Panc1 (cell line): ENCODE measurements at regions not wholly inside any gene's neighbourhood (a gene's known extent, or its start where the extent isn't known, plus 50 kb on each side); places are given as distances from the start of the nearest gene placed in this dataset.

Source experiments
- ATAC-seq: fragments of 200-7000 bp; cut with Tn5 transposase; 2 replicates; pipeline ENCODE4 v1.9.1; 2020; ENCODE audit warnings: mild to moderate bottlenecking, moderate library complexity
- BruUV-seq: library from RNA; stranded (reverse); fragments of 400-500 nt; replicated peaks from 2 replicates; lab custom pipeline; 2021; lab: Mats Ljungman, UMichigan
- CTCF ChIA-PET: fragments of 300-600 bp; sonication (Branson Sonifier 250); formaldehyde crosslinking; loops from one replicate; lab custom pipeline; 2022; ENCODE audit warnings: antibody characterized with exemption; lab: Charles Lee
- POLR2A ChIA-PET: fragments of 300-600 bp; sonication (Branson Sonifier 250); formaldehyde crosslinking; loops from one replicate; lab custom pipeline; 2022; ENCODE audit warnings: antibody characterized with exemption; lab: Charles Lee
- DNase-seq: peaks from one replicate; pipeline ENCODE4 v3.0.0-alpha.2; 2010; ENCODE audit warnings: low read depth, low spot score
- H3K27ac ChIP-seq: 2 replicates; pipeline ENCODE4 v1.5.1; 2011; ENCODE audit warnings: mild to moderate bottlenecking, low read length, inconsistent platforms
- H3K27me3 ChIP-seq: fragments of 200-500 bp; sonication (Bioruptor generic); 2 replicates; pipeline ENCODE4 v1.6.0; 2014; ENCODE audit warnings: low read length, inconsistent platforms; ENCODE audit not compliant: control insufficient read depth, insufficient read depth
- H3K36me3 ChIP-seq: fragments of 200-500 bp; sonication (Bioruptor generic); 2 replicates; pipeline ENCODE4 v1.5.1; 2014; ENCODE audit warnings: inconsistent platforms, mild to moderate bottlenecking, low read length, moderate library complexity; ENCODE audit not compliant: control insufficient read depth, insufficient read depth
- H3K4me1 ChIP-seq: 2 replicates; pipeline ENCODE4 v1.5.1; 2011; ENCODE audit warnings: inconsistent platforms, mild to moderate bottlenecking, low read length, moderate library complexity; ENCODE audit not compliant: control insufficient read depth, insufficient read depth
- H3K4me3 ChIP-seq, 2 experiments: 2 replicates each; pipeline ENCODE4 v1.5.1; 2011 to 2012; ENCODE audit warnings: low read depth in 2 of 2, low read length in 2 of 2, mild to moderate bottlenecking in 2 of 2, inconsistent platforms in 1 of 2, moderate library complexity in 1 of 2
- H3K9me3 ChIP-seq: fragments of 200-500 bp; sonication (Bioruptor generic); 2 replicates; pipeline ENCODE4 v1.5.1; 2014; ENCODE audit warnings: low read depth, mild to moderate bottlenecking, inconsistent platforms, low read length, moderate library complexity; ENCODE audit not compliant: control insufficient read depth, insufficient read depth
- POLR2AphosphoS5 ChIP-seq: IDR thresholded peaks from 2 replicates; pipeline ENCODE4 v1.6.1; 2012; ENCODE audit warnings: mild to moderate bottlenecking, low read depth, low read length, moderate library complexity
- SIN3A ChIP-seq: IDR thresholded peaks from 2 replicates; pipeline ENCODE4 v1.6.1; 2012; ENCODE audit warnings: low read depth, mild to moderate bottlenecking, low read length, moderate library complexity, borderline replicate concordance; ENCODE audit not compliant: insufficient read depth
- TCF7L2 ChIP-seq: IDR thresholded peaks from 2 replicates; pipeline ENCODE4 v1.6.1; 2011; ENCODE audit warnings: mild to moderate bottlenecking, low read depth, low read length, inconsistent platforms
- in situ Hi-C: cut with HindIII; loops from 2 replicates; pipeline ENCODE4 v1.10.0; 2016; ENCODE audit warnings: low sequenced_read_pairs, low pct_unique_long_range_greater_than_20kb
- intact Hi-C: fragments of 100-400 bp; cut with micrococcal nuclease; formaldehyde crosslinking; loops from one replicate; pipeline ENCODE4 v1.10.0; 2022; ENCODE audit not compliant: unreplicated experiment
- TF ChIP-seq, protein P1 (sequence below): fragments of 450-650 bp; IDR thresholded peaks from 2 replicates; pipeline ENCODE4 v1.5.1; 2017; ENCODE audit warnings: mild to moderate bottlenecking
- TF ChIP-seq, protein P2 (sequence below), 2 experiments: IDR thresholded peaks; 2 replicates each; pipeline ENCODE4 v1.6.1; 2011 to 2012; ENCODE audit warnings: low read depth in 2 of 2, control low read depth in 1 of 2, low read length in 1 of 2, mild to moderate bottlenecking in 1 of 2, moderate library complexity in 1 of 2; ENCODE audit not compliant: insufficient read depth in 1 of 2

DNA sequence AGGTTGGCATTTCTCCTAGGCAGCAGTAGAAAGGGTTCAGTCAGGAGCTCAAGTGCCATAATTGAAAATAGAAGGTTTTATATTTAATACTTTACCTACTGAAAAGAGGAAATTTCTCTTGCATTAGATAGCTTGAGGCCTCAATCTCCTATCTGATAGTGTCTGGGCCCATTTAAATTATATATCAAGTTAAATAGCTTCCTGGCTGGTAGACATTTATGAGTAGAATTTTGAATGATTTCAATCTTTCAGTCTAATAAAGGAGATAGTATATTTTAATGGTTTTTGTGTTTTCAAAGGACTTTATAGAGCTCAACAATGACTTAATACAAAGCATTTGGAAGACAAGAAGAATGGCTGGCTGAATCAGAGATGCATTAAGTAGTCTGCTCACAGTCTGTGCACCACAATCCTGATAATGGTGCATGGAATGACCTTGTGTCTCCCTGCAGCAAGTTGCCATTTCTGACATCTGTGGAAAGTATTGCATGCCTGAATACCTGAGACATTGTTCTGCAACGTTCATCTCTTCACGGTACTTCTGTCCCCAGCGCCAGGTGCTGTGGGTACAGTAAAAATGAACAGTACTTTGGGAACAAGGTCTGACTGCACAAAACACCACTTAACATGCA lies 974.1 kb downstream of the TMTC2 start:
- H3K4me3 ChIP-seq = no peak overlapping the region
- ChIA-PET CTCF (no interaction called here), POLR2A (no interaction called here)
- no peak overlapping the region for H3K27ac ChIP-seq
- no peaks in the 10 kb centered on the region for H3K9me3 ChIP-seq
- no peak for ATAC-seq
- no peak for DNase-seq
- intact Hi-C loops (no loop called here), in situ Hi-C loops (no loop called here)
- no peaks in the 10 kb centered on the region for H3K27me3 ChIP-seq
- no peaks in the 10 kb centered on the region for H3K36me3 ChIP-seq
- TF ChIP-seq SIN3A = no peak
- BruUV-seq = no TSS peak
- no peaks in the 10 kb centered on the region for H3K4me1 ChIP-seq

DNA sequence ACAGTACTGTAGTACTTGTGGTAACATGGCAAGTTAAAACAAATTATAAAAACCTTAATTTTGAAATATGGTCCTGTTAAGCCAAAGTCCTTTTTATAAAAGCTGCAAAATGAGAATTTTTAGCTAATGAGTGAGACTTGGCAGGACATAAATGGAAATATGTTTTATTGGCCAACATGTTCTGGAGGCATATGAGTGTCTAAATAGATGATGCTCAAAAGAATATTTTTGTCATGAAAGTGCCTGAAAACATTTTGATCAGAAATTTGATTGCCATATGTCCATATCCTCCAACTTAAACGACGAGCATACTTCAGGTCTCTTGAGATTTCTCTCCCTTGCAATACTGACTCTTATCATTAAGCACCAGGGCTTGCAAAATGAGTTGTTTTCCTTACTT lies 972.6 kb downstream of the TMTC2 start:
- TF ChIP-seq, protein P1, sequence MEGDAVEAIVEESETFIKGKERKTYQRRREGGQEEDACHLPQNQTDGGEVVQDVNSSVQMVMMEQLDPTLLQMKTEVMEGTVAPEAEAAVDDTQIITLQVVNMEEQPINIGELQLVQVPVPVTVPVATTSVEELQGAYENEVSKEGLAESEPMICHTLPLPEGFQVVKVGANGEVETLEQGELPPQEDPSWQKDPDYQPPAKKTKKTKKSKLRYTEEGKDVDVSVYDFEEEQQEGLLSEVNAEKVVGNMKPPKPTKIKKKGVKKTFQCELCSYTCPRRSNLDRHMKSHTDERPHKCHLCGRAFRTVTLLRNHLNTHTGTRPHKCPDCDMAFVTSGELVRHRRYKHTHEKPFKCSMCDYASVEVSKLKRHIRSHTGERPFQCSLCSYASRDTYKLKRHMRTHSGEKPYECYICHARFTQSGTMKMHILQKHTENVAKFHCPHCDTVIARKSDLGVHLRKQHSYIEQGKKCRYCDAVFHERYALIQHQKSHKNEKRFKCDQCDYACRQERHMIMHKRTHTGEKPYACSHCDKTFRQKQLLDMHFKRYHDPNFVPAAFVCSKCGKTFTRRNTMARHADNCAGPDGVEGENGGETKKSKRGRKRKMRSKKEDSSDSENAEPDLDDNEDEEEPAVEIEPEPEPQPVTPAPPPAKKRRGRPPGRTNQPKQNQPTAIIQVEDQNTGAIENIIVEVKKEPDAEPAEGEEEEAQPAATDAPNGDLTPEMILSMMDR = no peak
- TF ChIP-seq POLR2AphosphoS5 (no peak), TCF7L2 (no peak), SIN3A (no peak)
- TF ChIP-seq, protein P2, sequence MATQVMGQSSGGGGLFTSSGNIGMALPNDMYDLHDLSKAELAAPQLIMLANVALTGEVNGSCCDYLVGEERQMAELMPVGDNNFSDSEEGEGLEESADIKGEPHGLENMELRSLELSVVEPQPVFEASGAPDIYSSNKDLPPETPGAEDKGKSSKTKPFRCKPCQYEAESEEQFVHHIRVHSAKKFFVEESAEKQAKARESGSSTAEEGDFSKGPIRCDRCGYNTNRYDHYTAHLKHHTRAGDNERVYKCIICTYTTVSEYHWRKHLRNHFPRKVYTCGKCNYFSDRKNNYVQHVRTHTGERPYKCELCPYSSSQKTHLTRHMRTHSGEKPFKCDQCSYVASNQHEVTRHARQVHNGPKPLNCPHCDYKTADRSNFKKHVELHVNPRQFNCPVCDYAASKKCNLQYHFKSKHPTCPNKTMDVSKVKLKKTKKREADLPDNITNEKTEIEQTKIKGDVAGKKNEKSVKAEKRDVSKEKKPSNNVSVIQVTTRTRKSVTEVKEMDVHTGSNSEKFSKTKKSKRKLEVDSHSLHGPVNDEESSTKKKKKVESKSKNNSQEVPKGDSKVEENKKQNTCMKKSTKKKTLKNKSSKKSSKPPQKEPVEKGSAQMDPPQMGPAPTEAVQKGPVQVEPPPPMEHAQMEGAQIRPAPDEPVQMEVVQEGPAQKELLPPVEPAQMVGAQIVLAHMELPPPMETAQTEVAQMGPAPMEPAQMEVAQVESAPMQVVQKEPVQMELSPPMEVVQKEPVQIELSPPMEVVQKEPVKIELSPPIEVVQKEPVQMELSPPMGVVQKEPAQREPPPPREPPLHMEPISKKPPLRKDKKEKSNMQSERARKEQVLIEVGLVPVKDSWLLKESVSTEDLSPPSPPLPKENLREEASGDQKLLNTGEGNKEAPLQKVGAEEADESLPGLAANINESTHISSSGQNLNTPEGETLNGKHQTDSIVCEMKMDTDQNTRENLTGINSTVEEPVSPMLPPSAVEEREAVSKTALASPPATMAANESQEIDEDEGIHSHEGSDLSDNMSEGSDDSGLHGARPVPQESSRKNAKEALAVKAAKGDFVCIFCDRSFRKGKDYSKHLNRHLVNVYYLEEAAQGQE (IDR thresholded peaks at IDR 0.05; ENCODE audit: insufficient read depth in 1 of 2, low read depth in 2 of 2, low read length in 1 of 2) = no peak
- no peaks in the 10 kb centered on the region for H3K9me3 ChIP-seq
- no peaks in the 10 kb centered on the region for H3K4me1 ChIP-seq
- ATAC-seq (no peak), DNase-seq (no peak)
- CTCF ChIA-PET = no interaction called here
- no peak overlapping the region for H3K27ac ChIP-seq
- H3K36me3 ChIP-seq = no peaks in the 10 kb centered on the region
- intact Hi-C loops = no loop called here
- H3K4me3 ChIP-seq = no peak overlapping the region
- in situ Hi-C loops = no loop called here
- POLR2A ChIA-PET = no interaction called here
- BruUV-seq = no TSS peak
- no peaks in the 10 kb centered on the region for H3K27me3 ChIP-seq

DNA sequence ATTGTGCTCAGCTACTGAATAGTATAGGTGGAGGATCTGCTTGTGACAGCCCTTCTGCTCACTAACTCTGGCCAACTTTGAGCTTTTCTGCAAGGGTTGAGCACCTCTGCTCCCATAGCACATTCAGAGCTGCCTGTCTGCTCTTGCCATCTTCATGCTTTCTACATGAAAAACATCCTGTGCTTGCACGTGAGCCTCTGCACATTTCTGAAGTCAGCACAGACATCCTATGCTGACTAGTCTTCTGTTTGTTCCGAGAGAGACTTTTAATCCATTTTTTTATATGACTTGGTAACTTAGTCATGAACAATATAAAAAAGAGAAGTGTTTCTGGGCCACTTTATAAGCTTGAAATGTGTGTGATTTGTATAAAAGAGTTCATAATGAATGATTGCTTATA lies 969.3 kb downstream of the TMTC2 start:
- BruUV-seq = no TSS peak
- Histone ChIP-seq H3K27ac (no peak overlapping the region), H3K27me3 (no peaks in the 10 kb centered on the region), H3K4me3 (no peak overlapping the region), H3K9me3 (no peaks in the 10 kb centered on the region), H3K36me3 (no peaks in the 10 kb centered on the region), H3K4me1 (no peaks in the 10 kb centered on the region)
- TF ChIP-seq POLR2AphosphoS5 (no peak), TCF7L2 (no peak), SIN3A (no peak)
- TF ChIP-seq, protein P1 = no peak
- TF ChIP-seq, protein P2 (IDR thresholded peaks at IDR 0.05; ENCODE audit: insufficient read depth in 1 of 2, low read depth in 2 of 2, low read length in 1 of 2) = no peak
- ChIA-PET CTCF (no interaction called here), POLR2A (no interaction called here)
- ATAC-seq (no peak), DNase-seq (no peak)
- in situ Hi-C loops (no loop called here), intact Hi-C loops (no loop called here)
